Inflammatory macrophage treated with lipopolysaccharide for 4 hours (primary cell): ENCODE measurements at regions not wholly inside any gene's neighbourhood (a gene's known extent, or its start where the extent isn't known, plus 50 kb on each side); places are given as distances from the start of the nearest gene placed in this dataset.
"Not testable (repeated sequence)": the region's sequence is repeated elsewhere in the genome, so short reads cannot be mapped to it uniquely, and the experiment has no call there.

Experiments used
- DNase-seq: peaks from one replicate; pipeline ENCODE4 v3.0.0-alpha.2; 2020

GRCh38 chr13:44651724-44652123 lies 75.6 kb upstream of the TSC22D1 start:
- DNase-seq: no peak

GRCh38 chr13:44651209-44651608 lies 75.1 kb upstream of the TSC22D1 start:
- DNase-seq: peak; percentile 7

- DNase-seq: no peak
Measured at GRCh38 chr13:44649834-44650233, 73.7 kb upstream of the TSC22D1 start.

DNA sequence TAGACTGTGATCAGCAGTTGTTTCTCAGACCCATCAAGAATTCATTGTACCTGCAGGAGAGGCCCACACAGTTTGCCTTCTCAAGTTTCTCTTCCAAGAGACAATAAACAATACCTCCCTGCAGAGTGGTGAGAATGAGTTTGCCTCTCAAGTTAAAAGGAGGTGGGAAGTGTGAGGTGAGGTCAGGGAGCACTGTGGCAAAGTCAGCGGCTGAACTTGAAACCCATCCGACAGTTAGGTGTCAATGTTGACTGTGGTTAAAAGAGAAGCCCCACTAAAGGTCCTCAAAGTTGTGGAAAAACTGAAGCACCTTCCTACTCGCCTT lies 72.9 kb upstream of the TSC22D1 start:
- no peak for DNase-seq

- DNase-seq: peak; percentile 56
Measured at GRCh38 chr13:44648392-44649103, 72.4 kb upstream of the TSC22D1 start.

- DNase-seq: not testable (repeated sequence)
Measured at GRCh38 chr13:44647560-44647959, 71.4 kb upstream of the TSC22D1 start.

GRCh38 chr13:44646044-44646443 lies 69.9 kb upstream of the TSC22D1 start:
- no peak for DNase-seq

GRCh38 chr13:44643256-44643655 lies 67.1 kb upstream of the TSC22D1 start:
- DNase-seq: no peak

DNA sequence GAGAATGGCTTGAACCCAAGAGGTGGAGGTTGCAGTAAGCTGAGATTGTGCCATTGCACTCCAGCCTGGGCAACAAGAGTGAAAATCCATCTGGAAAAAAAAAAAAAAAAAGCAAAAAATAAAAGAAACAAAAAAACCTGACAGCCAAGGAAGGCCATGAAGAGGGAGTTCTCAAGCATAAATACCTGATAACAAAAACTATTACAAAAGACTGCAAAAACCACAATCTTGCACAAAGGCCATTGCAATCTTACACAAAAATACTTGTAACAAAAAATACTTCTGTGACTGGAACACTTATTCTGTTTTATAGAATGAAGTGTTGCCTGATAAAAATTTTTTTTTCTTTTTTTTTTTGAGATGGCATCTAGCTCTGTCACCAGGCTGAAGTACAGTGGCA lies 61.5 kb upstream of the TSC22D1 start:
- DNase-seq: no peak

- no peak for DNase-seq
Measured at GRCh38 chr13:44629465-44630183, 53.5 kb upstream of the TSC22D1 start.

DNA sequence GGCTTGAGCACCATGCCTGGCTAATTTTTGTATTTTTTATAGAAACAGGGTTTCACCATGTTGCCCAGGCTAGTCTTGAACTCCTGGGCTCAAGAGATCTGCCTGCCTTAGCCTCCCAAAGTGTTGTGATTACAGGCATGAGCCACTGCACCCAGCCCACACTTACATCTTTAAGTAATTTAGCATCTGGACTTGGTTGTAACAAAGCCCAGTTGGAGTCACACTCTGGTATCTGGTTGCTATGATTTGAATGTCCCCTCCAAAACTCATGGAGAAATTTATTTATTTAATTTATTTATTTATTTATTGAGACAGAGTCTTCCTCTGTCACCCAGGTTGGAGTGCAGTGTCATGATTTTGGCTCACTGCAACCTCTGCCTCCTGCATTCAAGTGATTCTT lies 52.7 kb upstream of the TSC22D1 start:
- DNase-seq: not testable (repeated sequence)

DNA sequence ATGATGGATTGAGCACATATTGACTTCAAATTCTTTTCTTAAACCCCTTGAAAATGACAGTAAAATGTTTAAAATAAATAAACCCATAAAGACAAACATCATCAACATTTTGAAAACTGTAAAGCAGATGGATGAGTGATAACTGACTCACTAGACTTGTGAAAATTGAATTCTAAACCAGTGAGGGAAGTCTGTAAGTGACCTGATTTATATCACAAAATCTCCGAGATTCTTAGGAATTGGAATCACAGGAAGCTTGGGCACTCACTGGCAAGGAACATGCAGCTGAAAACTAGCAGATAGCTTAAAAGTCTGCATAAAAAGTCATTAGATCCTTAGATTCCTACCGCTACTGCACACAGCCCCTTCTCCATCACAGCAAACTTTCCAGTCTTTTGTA lies 51.3 kb upstream of the TSC22D1 start:
- DNase-seq: no peak

DNA sequence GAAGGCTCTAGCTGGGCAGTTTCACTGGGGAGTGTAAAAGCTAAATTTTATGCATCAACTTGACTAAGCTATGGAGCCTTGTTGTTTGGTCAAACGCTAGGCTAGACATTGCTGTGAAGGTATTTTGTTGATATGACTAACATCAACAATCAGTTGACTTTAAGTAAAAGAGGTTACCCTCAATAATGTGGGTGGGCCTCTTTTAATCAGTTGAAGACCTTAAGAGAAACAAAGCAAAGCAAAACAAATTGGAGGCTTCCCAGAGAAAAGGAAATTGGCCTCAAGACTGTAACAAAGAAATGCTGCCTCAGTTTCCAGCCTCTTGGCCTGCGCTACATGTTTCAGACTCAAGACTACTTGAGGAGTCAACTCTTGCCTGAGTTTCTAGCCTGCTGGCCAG lies 50.0 kb upstream of the TSC22D1 start:
- DNase-seq: no peak
